ENCODE measurements at regions not wholly inside any gene's neighbourhood (a gene's known extent, or its start where the extent isn't known, plus 50 kb on each side); places are given as distances from the start of the nearest gene placed in this dataset.
"Not testable (repeated sequence)": the region's sequence is repeated elsewhere in the genome, so short reads cannot be mapped to it uniquely, and the experiment has no call there.

GRCh38 chr14:49946320-49947141, 53.6 kb downstream of the ARF6 start:
- peak; percentile 58 for DNase-seq

GRCh38 chr14:49947506-49947905, 54.6 kb downstream of the ARF6 start:
- DNase-seq: no peak

GRCh38 chr14:49950275-49951228, 57.7 kb downstream of the ARF6 start:
- no peak for DNase-seq

- no peak for DNase-seq
Observed at GRCh38 chr14:49951229-49951607, 58.3 kb downstream of the ARF6 start.

GRCh38 chr14:49951691-49952345, 58.9 kb downstream of the ARF6 start:
- DNase-seq: no peak

- DNase-seq: no peak
Observed at GRCh38 chr14:49953196-49953595, 60.3 kb downstream of the ARF6 start.

GRCh38 chr14:49954171-49954631, 61.3 kb downstream of the ARF6 start:
- DNase-seq: no peak

GRCh38 chr14:49955024-49955423, 62.1 kb downstream of the ARF6 start:
- DNase-seq: no peak

- no peak for DNase-seq
Observed at GRCh38 chr14:49957089-49957852, 64.4 kb downstream of the ARF6 start.

GRCh38 chr14:49959822-49960408, 67.0 kb downstream of the ARF6 start:
- DNase-seq: peak; percentile 63

- no peak for DNase-seq
Observed at GRCh38 chr14:49960453-49960852, 67.6 kb downstream of the ARF6 start.

GRCh38 chr14:49961270-49962222, 68.7 kb downstream of the ARF6 start:
- DNase-seq: no peak

GRCh38 chr14:49962621-49963020, 69.7 kb downstream of the ARF6 start:
- DNase-seq: peak; percentile 28

GRCh38 chr14:49965068-49965651, 72.3 kb downstream of the ARF6 start:
- DNase-seq: not testable (repeated sequence)

GRCh38 chr14:49966304-49966809, 73.5 kb downstream of the ARF6 start:
- no peak for DNase-seq

GRCh38 chr14:49966971-49967630, 74.2 kb downstream of the ARF6 start:
- DNase-seq: no peak

GRCh38 chr14:49969961-49970360, 77.1 kb downstream of the ARF6 start:
- DNase-seq: no peak

GRCh38 chr14:49970474-49971147, 77.7 kb downstream of the ARF6 start:
- no peak for DNase-seq
